ENCODE measurements at regions not wholly inside any gene's neighbourhood (a gene's known extent, or its start where the extent isn't known, plus 50 kb on each side); places are given as distances from the start of the nearest gene placed in this dataset.

DNA sequence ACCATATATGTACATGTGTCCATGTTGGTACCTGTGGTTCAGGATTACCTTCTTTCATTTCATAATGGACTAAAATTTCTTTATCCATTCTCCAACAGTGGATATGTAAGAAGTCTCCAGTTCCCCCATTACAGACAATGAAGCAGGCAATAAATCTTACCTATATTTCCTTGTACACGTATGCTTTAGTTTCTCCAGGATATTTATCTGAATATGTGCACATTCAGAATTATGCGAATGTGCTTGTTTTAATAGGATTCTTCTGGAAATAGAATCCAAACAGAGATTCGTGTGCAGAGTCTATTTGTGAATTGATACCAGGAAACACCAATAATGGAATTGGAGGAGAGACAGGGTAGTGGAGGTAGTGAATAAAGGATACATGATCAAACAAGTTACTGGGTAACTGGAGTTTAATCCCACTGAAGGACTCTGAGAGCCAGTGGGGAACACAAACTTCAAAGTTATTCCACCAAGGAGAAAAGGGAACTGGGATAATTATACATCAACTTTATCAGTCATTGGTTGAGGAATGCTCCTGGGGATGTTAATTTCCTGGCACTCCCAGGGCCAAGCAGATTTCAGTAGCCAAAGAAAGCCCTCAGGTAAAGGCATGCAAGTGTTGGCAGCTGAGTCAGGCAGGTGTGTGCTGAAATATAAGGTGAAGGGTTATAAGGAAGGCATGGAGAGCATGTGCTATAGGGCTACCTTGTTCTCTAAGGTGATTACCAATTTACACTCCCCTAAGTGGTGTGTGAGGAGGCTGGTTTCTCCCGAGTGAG lies 374.9 kb upstream of the PBX1 start:
- ChIA-PET CTCF (no interaction called here), RAD21 (ENCODE audit: low non-redundant PET in 1 of 2, low total read pairs in 2 of 2, uncharacterized antibody in 2 of 2, unreplicated experiment in 2 of 2) (no interaction called here), POLR2A (no interaction called here)
- no peak for DNase-seq (ENCODE audit: low read depth, low spot score)
- Histone ChIP-seq H3K79me2 (ENCODE audit: insufficient read depth, low read length) (no peaks in the 10 kb centered on the region), H3K4me2 (ENCODE audit: low read length) (no peak overlapping the region), H3K9me2 (ENCODE audit: insufficient read depth) (no peaks in the 10 kb centered on the region), H3K9me3 (ENCODE audit: control insufficient read depth in 1 of 2, insufficient read depth in 1 of 2, low read depth in 1 of 2, low read length in 2 of 2) (no peaks in the 10 kb centered on the region), H2AFZ (ENCODE audit: low read depth, low read length, poor library complexity, severe bottlenecking) (no peak overlapping the region), H3K9ac (ENCODE audit: low read length) (no peak overlapping the region), H3K36me3 (ENCODE audit: control insufficient read depth in 1 of 2, insufficient read depth in 2 of 2, low read length in 2 of 2) (no peaks in the 10 kb centered on the region), H4K20me1 (ENCODE audit: insufficient read depth) (no peaks in the 10 kb centered on the region), H3K27ac (ENCODE audit: low read depth, low read length) (no peak overlapping the region), H3K4me1 (ENCODE audit: control insufficient read depth in 1 of 2, insufficient read depth in 2 of 2, low read length in 2 of 2) (no peaks in the 10 kb centered on the region), H3K27me3 (ENCODE audit: insufficient read depth, low read length) (no peaks in the 10 kb centered on the region), H3K4me3 (replicated peaks in 1 of 2; ENCODE audit: low read depth in 1 of 2, low read length in 2 of 2) (no peak overlapping the region)
- no peak for ATAC-seq
- intact Hi-C loops (cut with micrococcal nuclease): no loop called here
- no peak for TF ChIP-seq POLR2AphosphoS5 (IDR thresholded peaks at IDR 0.05; ENCODE audit: low read depth, low read length)
- no peak for TF ChIP-seq SP1 (IDR thresholded peaks at IDR 0.05; ENCODE audit: low read depth)
- no peak for TF ChIP-seq POLR2A (IDR thresholded peaks at IDR 0.05; ENCODE audit: borderline replicate concordance, extremely low read depth, insufficient read depth, insufficient read length)
- no TSS peak for BruUV-seq (replicated peaks)

GRCh38 chr1:164186881-164187280 lies 372.1 kb upstream of the PBX1 start:
- POLR2A ChIA-PET: no interaction called here
- TF ChIP-seq SP1 (IDR thresholded peaks at IDR 0.05; ENCODE audit: low read depth): no peak
- no peak for TF ChIP-seq JUND (IDR thresholded peaks at IDR 0.05)
- no peak for TF ChIP-seq POLR2A (IDR thresholded peaks at IDR 0.05; ENCODE audit: borderline replicate concordance, extremely low read depth, insufficient read depth, insufficient read length)
- TF ChIP-seq ELF1 (IDR thresholded peaks at IDR 0.05; ENCODE audit: borderline replicate concordance, low read depth): no peak
- no peak for TF ChIP-seq CBX3 (IDR thresholded peaks at IDR 0.05; ENCODE audit: low read depth)
- no peak for TF ChIP-seq SRF (IDR thresholded peaks at IDR 0.05; ENCODE audit: low read depth)
- TF ChIP-seq FOSL1 (IDR thresholded peaks at IDR 0.05; ENCODE audit: low read depth): no peak
- TF ChIP-seq EGR1 (IDR thresholded peaks at IDR 0.05; ENCODE audit: low read depth): no peak
- no peak for TF ChIP-seq RAD21 (IDR thresholded peaks at IDR 0.05; ENCODE audit: low read depth)
- TF ChIP-seq CEBPB (IDR thresholded peaks at IDR 0.05; ENCODE audit: low read depth): no peak
- TF ChIP-seq YY1 (IDR thresholded peaks at IDR 0.05; ENCODE audit: extremely low read depth, insufficient replicate concordance, low read depth, low read length): no peak
- TF ChIP-seq ZBTB33 (IDR thresholded peaks at IDR 0.05; ENCODE audit: extremely low read depth, insufficient replicate concordance, low read length): no peak
- no peak for TF ChIP-seq ATF3 (IDR thresholded peaks at IDR 0.05)
- no peak for TF ChIP-seq MAX (IDR thresholded peaks at IDR 0.05)
- TF ChIP-seq ZFX (IDR thresholded peaks at IDR 0.05): no peak
- TF ChIP-seq CTCF (IDR thresholded peaks at IDR 0.05 in 2 of 3, conservative IDR thresholded peaks at IDR 0.05 in 1 of 3; ENCODE audit: borderline replicate concordance in 1 of 3, insufficient read depth in 1 of 3, low read depth in 2 of 3, low read length in 2 of 3): no peak
- TF ChIP-seq EZH2phosphoT487 (IDR thresholded peaks at IDR 0.05; ENCODE audit: borderline replicate concordance): no peak
- no peak for TF ChIP-seq POLR2AphosphoS5 (IDR thresholded peaks at IDR 0.05; ENCODE audit: low read depth, low read length)

More at GRCh38 chr1:164186881-164187280, 372.1 kb upstream of the PBX1 start:
- Histone ChIP-seq H3K9me2 (ENCODE audit: insufficient read depth) (no peaks in the 10 kb centered on the region), H3K27me3 (ENCODE audit: insufficient read depth, low read length) (no peaks in the 10 kb centered on the region), H2AFZ (ENCODE audit: low read depth, low read length, poor library complexity, severe bottlenecking) (no peak overlapping the region), H3K4me3 (replicated peaks in 1 of 2; ENCODE audit: low read depth in 1 of 2, low read length in 2 of 2) (no peak overlapping the region), H3K9ac (ENCODE audit: low read length) (no peak overlapping the region), H3K4me2 (ENCODE audit: low read length) (no peak overlapping the region), H3K36me3 (ENCODE audit: control insufficient read depth in 1 of 2, insufficient read depth in 2 of 2, low read length in 2 of 2) (no peaks in the 10 kb centered on the region), H4K20me1 (ENCODE audit: insufficient read depth) (no peaks in the 10 kb centered on the region), H3K27ac (ENCODE audit: low read depth, low read length) (no peak overlapping the region), H3K79me2 (ENCODE audit: insufficient read depth, low read length) (no peaks in the 10 kb centered on the region), H3K9me3 (ENCODE audit: control insufficient read depth in 1 of 2, insufficient read depth in 1 of 2, low read depth in 1 of 2, low read length in 2 of 2) (no peaks in the 10 kb centered on the region), H3K4me1 (ENCODE audit: control insufficient read depth in 1 of 2, insufficient read depth in 2 of 2, low read length in 2 of 2) (no peaks in the 10 kb centered on the region)
- ATAC-seq: no peak
- no peak for DNase-seq (ENCODE audit: low read depth, low spot score)
- ChIA-PET RAD21 (ENCODE audit: low non-redundant PET in 1 of 2, low total read pairs in 2 of 2, uncharacterized antibody in 2 of 2, unreplicated experiment in 2 of 2) (no interaction called here), CTCF (no interaction called here)
- intact Hi-C loops (cut with micrococcal nuclease): no loop called here
- BruUV-seq (replicated peaks): no TSS peak

Measured in HCT116 (cell line).